Colonic mucosa (tissue), 4 donors: ENCODE measurements at regions not wholly inside any gene's neighbourhood (a gene's known extent, or its start where the extent isn't known, plus 50 kb on each side); places are given as distances from the start of the nearest gene placed in this dataset.

Experiments used
- DNase-seq: peaks from one replicate; pipeline ENCODE4 v3.0.0-alpha.2; 2020
- H3K27ac ChIP-seq: fragments of 200-600 bp; one replicate; pipeline ENCODE4 v1.8.0; 2021
- H3K27me3 ChIP-seq: fragments of 200-600 bp; one replicate; pipeline ENCODE4 v1.8.0; 2021
- H3K36me3 ChIP-seq: fragments of 200-600 bp; one replicate; pipeline ENCODE4 v1.8.0; 2021
- H3K4me1 ChIP-seq: fragments of 200-600 bp; one replicate; pipeline ENCODE4 v1.8.0; 2021; ENCODE audit warnings: mild to moderate bottlenecking
- H3K4me3 ChIP-seq: fragments of 200-600 bp; one replicate; pipeline ENCODE4 v1.8.0; 2021
- H3K9ac ChIP-seq, 2 donors: one replicate each; pipeline ENCODE4 v1.7.0; 2013; ENCODE audit warnings: control low read depth in 2 of 2, low read depth in 2 of 2, low read length in 2 of 2
- H3K9me3 ChIP-seq: fragments of 200-600 bp; one replicate; pipeline ENCODE4 v1.8.0; 2021
- CTCF ChIP-seq: fragments of 200-600 bp; IDR thresholded peaks from one replicate; pipeline ENCODE4 v1.8.0; 2022; ENCODE audit warnings: antibody characterized with exemption, mild to moderate bottlenecking
- intact Hi-C: fragments of 100-400 bp; cut with DNase I; formaldehyde crosslinking; loops from one replicate; pipeline ENCODE4 v1.14.1; 2022
- donor health status: healthy.
- donor health status: DM: no; HTN: no; CAD: no.
- donor health status: DM: no; HTN: no; CAD: no.

- TF ChIP-seq CTCF: no peak
- Histone ChIP-seq H3K36me3 (no peaks in the 10 kb centered on the region), H3K9ac (no peak overlapping the region)
Measured at GRCh38 chr17:69822314-69822875, 252.6 kb upstream of the KCNJ16 start.

GRCh38 chr17:69828087-69828486, 246.9 kb upstream of the KCNJ16 start:
- Histone ChIP-seq H3K9me3 (no peaks in the 10 kb centered on the region), H3K36me3 (no peaks in the 10 kb centered on the region), H3K4me1 (no peaks in the 10 kb centered on the region), H3K9ac (no peak overlapping the region), H3K27ac (no peak overlapping the region), H3K4me3 (no peak overlapping the region), H3K27me3 (no peaks in the 10 kb centered on the region)
- TF ChIP-seq CTCF: no peak
- intact Hi-C loops: no loop called here
- no peak for DNase-seq

More at GRCh38 chr17:69822314-69822875, 252.6 kb upstream of the KCNJ16 start:
- H3K27me3 ChIP-seq: no peaks in the 10 kb centered on the region
- H3K4me1 ChIP-seq: no peaks in the 10 kb centered on the region
- no peak overlapping the region for H3K4me3 ChIP-seq
- H3K27ac ChIP-seq: no peak overlapping the region
- no peaks in the 10 kb centered on the region for H3K9me3 ChIP-seq
- DNase-seq: no peak
- intact Hi-C loops: no loop called here

GRCh38 chr17:69834494-69834893, 240.5 kb upstream of the KCNJ16 start:
- no peak for DNase-seq
- no peak for TF ChIP-seq CTCF
- H3K4me3 ChIP-seq: no peak overlapping the region
- no peaks in the 10 kb centered on the region for H3K4me1 ChIP-seq
- no peaks in the 10 kb centered on the region for H3K27me3 ChIP-seq
- H3K27ac ChIP-seq: no peak overlapping the region
- H3K9me3 ChIP-seq: no peaks in the 10 kb centered on the region
- intact Hi-C loops: no loop called here
- no peaks in the 10 kb centered on the region for H3K36me3 ChIP-seq
- no peak overlapping the region for H3K9ac ChIP-seq

- Histone ChIP-seq H3K4me1 (no peaks in the 10 kb centered on the region), H3K9ac (no peak overlapping the region), H3K9me3 (no peaks in the 10 kb centered on the region), H3K36me3 (no peaks in the 10 kb centered on the region), H3K27ac (no peak overlapping the region), H3K27me3 (no peaks in the 10 kb centered on the region), H3K4me3 (no peak overlapping the region)
- intact Hi-C loops: no loop called here
- DNase-seq: no peak
- no peak for TF ChIP-seq CTCF
Measured at GRCh38 chr17:69851736-69852135, 223.3 kb upstream of the KCNJ16 start.

GRCh38 chr17:69853541-69854224, 221.3 kb upstream of the KCNJ16 start:
- Histone ChIP-seq H3K27ac (no peak overlapping the region), H3K4me1 (no peaks in the 10 kb centered on the region), H3K4me3 (no peak overlapping the region), H3K36me3 (no peaks in the 10 kb centered on the region), H3K9me3 (no peaks in the 10 kb centered on the region), H3K9ac (no peak overlapping the region), H3K27me3 (no peaks in the 10 kb centered on the region)
- intact Hi-C loops: no loop called here
- TF ChIP-seq CTCF: no peak
- DNase-seq: no peak
